HL-60 (cell line): ENCODE measurements at regions not wholly inside any gene's neighbourhood (a gene's known extent, or its start where the extent isn't known, plus 50 kb on each side); places are given as distances from the start of the nearest gene placed in this dataset.

ENCODE experiments used
- DNase-seq, 2 experiments: peaks; one replicate each; pipeline ENCODE4 v3.0.0-alpha.2; 2010 to 2020; ENCODE audit warnings: low read depth in 1 of 2, low spot score in 1 of 2
- H3K27ac ChIP-seq: fragments of 250-450 bp; sonication (Bioruptor Pico); replicated peaks from 2 replicates; pipeline ENCODE4 v1.5.1; 2020; ENCODE audit warnings: mild to moderate bottlenecking, moderate library complexity
- H3K27me3 ChIP-seq: fragments of 250-450 bp; sonication (Bioruptor Pico); 2 replicates; pipeline ENCODE4 v1.5.1; 2021; ENCODE audit warnings: mild to moderate bottlenecking, moderate library complexity; ENCODE audit not compliant: insufficient read depth, poor library complexity, severe bottlenecking
- H3K4me3 ChIP-seq: replicated peaks from 2 replicates; pipeline ENCODE4 v1.5.1; 2011; ENCODE audit warnings: mild to moderate bottlenecking, control low read depth, low read length; ENCODE audit not compliant: insufficient read depth
- CTCF ChIP-seq: IDR thresholded peaks from one replicate; pipeline ENCODE4 v1.5.1; 2011; ENCODE audit warnings: low read length, control low read depth, inconsistent platforms; ENCODE audit not compliant: insufficient read depth
- GABPA ChIP-seq: IDR thresholded peaks from 2 replicates; pipeline ENCODE4 v1.6.1; 2012; ENCODE audit warnings: low read depth
- POLR2AphosphoS5 ChIP-seq: IDR thresholded peaks from 2 replicates; pipeline ENCODE4 v1.6.1; 2012; ENCODE audit warnings: low read depth
- REST ChIP-seq: IDR thresholded peaks from 2 replicates; pipeline ENCODE4 v1.6.1; 2012; ENCODE audit warnings: low read depth; ENCODE audit not compliant: insufficient replicate concordance
- SPI1 ChIP-seq: IDR thresholded peaks from 2 replicates; pipeline ENCODE4 v1.6.1; 2012; ENCODE audit warnings: low read depth, mild to moderate bottlenecking, borderline replicate concordance

- no peak overlapping the region for H3K4me3 ChIP-seq
- TF ChIP-seq POLR2AphosphoS5 (no peak), GABPA (no peak), REST (no peak), SPI1 (no peak), CTCF (no peak)
- H3K27ac ChIP-seq = no peak overlapping the region
- DNase-seq = no peak
- H3K27me3 ChIP-seq = no peaks in the 10 kb centered on the region
Observed at GRCh38 chr6:33957131-33957891, 153.5 kb upstream of the MLN start.

- no peak for TF ChIP-seq REST
- no peak for TF ChIP-seq GABPA
- TF ChIP-seq CTCF = no peak
- no peak for TF ChIP-seq POLR2AphosphoS5
- Histone ChIP-seq H3K27ac (no peak overlapping the region), H3K4me3 (no peak overlapping the region), H3K27me3 (no peaks in the 10 kb centered on the region)
- no peak for DNase-seq
Observed at GRCh38 chr6:33956206-33956605, 152.4 kb upstream of the MLN start.

- Histone ChIP-seq H3K4me3 (no peak overlapping the region), H3K27me3 (no peaks in the 10 kb centered on the region), H3K27ac (no peak overlapping the region)
- no peak for TF ChIP-seq SPI1
- no peak for TF ChIP-seq CTCF
- TF ChIP-seq GABPA = no peak
- TF ChIP-seq POLR2AphosphoS5 = no peak
- no peak for TF ChIP-seq REST
- DNase-seq = no peak
Observed at GRCh38 chr6:33955566-33955965, 151.8 kb upstream of the MLN start.
